Mononuclear cell (primary cell): ENCODE measurements at regions not wholly inside any gene's neighbourhood (a gene's known extent, or its start where the extent isn't known, plus 50 kb on each side); places are given as distances from the start of the nearest gene placed in this dataset.

Experiments used
- H3K27me3 ChIP-seq: 2 replicates; pipeline ENCODE4 v1.6.0; 2011; ENCODE audit warnings: low read length, control low read depth; ENCODE audit not compliant: insufficient read depth
- H3K4me1 ChIP-seq: 2 replicates; pipeline ENCODE4 v1.5.1; 2011; ENCODE audit warnings: mild to moderate bottlenecking, low read length, control low read depth; ENCODE audit not compliant: insufficient read depth
- H3K4me3 ChIP-seq: 2 replicates; pipeline ENCODE4 v1.5.1; 2011; ENCODE audit warnings: mild to moderate bottlenecking, low read length, moderate library complexity
- H3K9me3 ChIP-seq: 2 replicates; pipeline ENCODE4 v1.5.1; 2011; ENCODE audit warnings: low read depth, mild to moderate bottlenecking, control low read depth, low read length

- H3K4me1 ChIP-seq = no peaks in the 10 kb centered on the region
- H3K4me3 ChIP-seq = no peak overlapping the region
- H3K9me3 ChIP-seq = no peaks in the 10 kb centered on the region
- H3K27me3 ChIP-seq = no peaks in the 10 kb centered on the region
Measured at GRCh38 chr5:120052916-120053828, 410.9 kb upstream of the PRR16 start.

DNA sequence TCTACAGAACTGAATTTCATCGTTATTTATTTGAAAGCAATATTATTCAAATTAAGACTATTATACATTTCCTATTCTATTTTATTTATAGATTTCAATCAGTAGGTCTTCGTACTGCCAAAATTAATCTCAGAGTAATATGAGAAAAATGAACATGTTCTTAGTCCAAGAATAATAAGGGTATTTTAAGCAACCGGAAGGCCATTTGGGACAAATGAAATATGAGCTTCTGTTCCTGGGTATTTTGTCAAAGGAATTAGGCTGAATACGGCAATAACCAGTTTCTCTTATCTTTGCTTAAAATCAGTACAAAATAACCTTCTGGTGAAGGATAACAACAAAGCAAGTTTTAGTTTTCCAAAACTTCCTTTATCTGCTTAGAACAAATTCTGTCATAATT lies 410.3 kb upstream of the PRR16 start:
- no peaks in the 10 kb centered on the region for H3K4me1 ChIP-seq
- no peak overlapping the region for H3K4me3 ChIP-seq
- no peaks in the 10 kb centered on the region for H3K9me3 ChIP-seq
- no peaks in the 10 kb centered on the region for H3K27me3 ChIP-seq

DNA sequence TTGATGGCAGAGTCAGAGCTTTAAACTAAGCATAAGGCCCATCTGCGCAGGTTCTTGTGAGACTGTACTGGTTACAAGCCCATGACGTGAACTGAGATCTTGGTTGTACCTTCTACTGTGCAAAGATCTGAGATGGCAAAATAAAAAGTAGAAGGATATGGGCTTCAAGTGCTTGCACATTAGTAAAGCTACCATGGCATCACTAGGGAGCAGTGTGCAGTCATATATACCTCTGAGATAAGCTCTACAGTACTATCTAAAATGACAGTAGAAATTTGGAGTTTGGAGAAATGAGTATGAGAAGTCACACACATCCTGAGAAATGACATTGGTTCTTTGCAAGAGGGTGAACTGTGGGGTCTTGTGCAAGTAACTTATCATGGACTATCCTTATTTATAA lies 408.2 kb upstream of the PRR16 start:
- H3K9me3 ChIP-seq = no peaks in the 10 kb centered on the region
- no peaks in the 10 kb centered on the region for H3K27me3 ChIP-seq
- no peaks in the 10 kb centered on the region for H3K4me1 ChIP-seq
- no peak overlapping the region for H3K4me3 ChIP-seq

DNA sequence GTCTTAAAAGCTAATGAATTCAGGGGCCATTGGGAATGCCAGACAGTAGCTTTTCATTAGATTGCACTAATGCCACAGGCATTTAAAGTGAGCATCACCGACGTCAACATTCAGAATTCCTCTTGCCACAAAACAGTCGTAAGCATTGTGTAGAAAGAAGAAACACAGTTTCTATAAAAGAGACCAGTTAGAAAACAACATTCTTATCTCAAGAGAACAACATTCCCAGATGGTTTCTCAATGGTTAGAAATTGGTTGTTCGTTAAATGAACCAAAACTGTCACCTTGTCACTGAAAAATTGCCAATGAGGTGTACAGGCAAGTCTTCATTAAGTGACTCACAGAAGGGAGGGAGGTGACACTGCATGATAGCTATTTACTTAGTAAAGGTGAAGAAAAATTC lies 401.6 kb upstream of the PRR16 start:
- Histone ChIP-seq H3K4me3 (no peak overlapping the region), H3K27me3 (no peaks in the 10 kb centered on the region), H3K4me1 (no peaks in the 10 kb centered on the region), H3K9me3 (no peaks in the 10 kb centered on the region)

- Histone ChIP-seq H3K27me3 (no peaks in the 10 kb centered on the region), H3K4me3 (no peak overlapping the region), H3K4me1 (no peaks in the 10 kb centered on the region), H3K9me3 (no peaks in the 10 kb centered on the region)
Measured at GRCh38 chr5:120072068-120072761, 391.9 kb upstream of the PRR16 start.

DNA sequence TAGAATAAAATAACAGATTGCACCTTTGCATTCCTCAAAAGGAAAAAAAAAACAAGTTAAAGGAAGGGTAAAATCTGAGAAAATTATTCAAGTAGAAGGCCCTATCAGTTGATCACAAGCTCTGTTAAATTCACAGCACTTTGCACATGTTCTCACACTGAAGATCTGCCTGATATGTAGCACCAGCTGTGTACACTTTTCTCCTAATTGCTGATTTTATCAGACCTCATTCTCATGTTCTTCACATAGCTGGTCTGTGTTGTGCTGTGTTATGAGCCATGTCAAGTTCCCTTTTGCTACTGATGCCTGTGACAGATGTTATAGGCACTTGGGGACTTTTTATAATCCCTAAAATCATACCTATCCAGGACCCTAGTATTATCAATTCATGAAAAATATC lies 390.4 kb upstream of the PRR16 start:
- no peaks in the 10 kb centered on the region for H3K4me1 ChIP-seq
- H3K9me3 ChIP-seq = no peaks in the 10 kb centered on the region
- no peak overlapping the region for H3K4me3 ChIP-seq
- H3K27me3 ChIP-seq = no peaks in the 10 kb centered on the region

DNA sequence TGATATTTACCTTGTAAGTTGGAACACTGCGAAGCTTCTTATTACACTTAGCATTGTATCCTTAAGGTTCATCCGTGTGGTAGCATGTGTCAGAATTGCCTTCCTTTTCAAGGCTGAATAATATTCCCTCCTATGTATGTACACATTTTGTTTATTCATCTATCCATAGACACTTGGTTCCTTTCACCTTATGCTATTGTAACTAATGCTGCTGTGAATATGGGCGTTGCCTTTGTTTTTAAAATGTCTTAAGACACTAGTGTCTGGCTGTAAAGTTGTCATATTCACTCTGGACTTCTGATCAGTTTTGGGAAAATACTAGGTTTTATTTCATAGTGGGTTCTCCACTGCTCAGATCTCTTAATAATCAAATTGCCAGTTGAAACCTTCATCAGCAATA lies 383.3 kb upstream of the PRR16 start:
- no peaks in the 10 kb centered on the region for H3K9me3 ChIP-seq
- H3K4me3 ChIP-seq = no peak overlapping the region
- no peaks in the 10 kb centered on the region for H3K27me3 ChIP-seq
- no peaks in the 10 kb centered on the region for H3K4me1 ChIP-seq

GRCh38 chr5:120082316-120083068 lies 381.6 kb upstream of the PRR16 start:
- Histone ChIP-seq H3K4me3 (no peak overlapping the region), H3K4me1 (no peaks in the 10 kb centered on the region), H3K27me3 (no peaks in the 10 kb centered on the region), H3K9me3 (no peaks in the 10 kb centered on the region)

- H3K4me3 ChIP-seq = no peak overlapping the region
- no peaks in the 10 kb centered on the region for H3K9me3 ChIP-seq
- no peaks in the 10 kb centered on the region for H3K4me1 ChIP-seq
- H3K27me3 ChIP-seq = no peaks in the 10 kb centered on the region
Measured at GRCh38 chr5:120083851-120084542, 380.1 kb upstream of the PRR16 start.

GRCh38 chr5:120084543-120084870 lies 379.6 kb upstream of the PRR16 start:
- Histone ChIP-seq H3K9me3 (no peaks in the 10 kb centered on the region), H3K27me3 (no peaks in the 10 kb centered on the region), H3K4me1 (no peaks in the 10 kb centered on the region), H3K4me3 (no peak overlapping the region)

DNA sequence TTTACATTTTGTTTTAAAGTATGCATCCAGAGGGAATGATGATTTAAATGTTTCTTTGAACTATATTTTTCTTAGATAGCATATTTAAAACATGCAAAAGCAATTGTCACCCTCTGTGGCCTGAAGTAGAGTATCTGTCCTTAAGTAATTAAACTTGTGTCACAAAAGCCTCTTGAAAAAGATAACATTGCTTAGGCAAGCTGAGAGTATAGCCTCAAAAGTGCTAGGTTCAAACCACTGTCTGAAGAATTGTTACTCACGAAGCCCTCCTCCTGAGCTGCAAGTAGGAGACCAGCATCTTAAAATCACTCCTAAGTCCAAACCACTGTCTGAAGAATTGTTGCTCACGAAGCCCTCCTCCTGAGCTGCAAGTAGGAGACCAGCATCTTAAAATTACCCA lies 378.0 kb upstream of the PRR16 start:
- H3K9me3 ChIP-seq = no peaks in the 10 kb centered on the region
- H3K4me3 ChIP-seq = no peak overlapping the region
- H3K27me3 ChIP-seq = no peaks in the 10 kb centered on the region
- H3K4me1 ChIP-seq = no peaks in the 10 kb centered on the region

DNA sequence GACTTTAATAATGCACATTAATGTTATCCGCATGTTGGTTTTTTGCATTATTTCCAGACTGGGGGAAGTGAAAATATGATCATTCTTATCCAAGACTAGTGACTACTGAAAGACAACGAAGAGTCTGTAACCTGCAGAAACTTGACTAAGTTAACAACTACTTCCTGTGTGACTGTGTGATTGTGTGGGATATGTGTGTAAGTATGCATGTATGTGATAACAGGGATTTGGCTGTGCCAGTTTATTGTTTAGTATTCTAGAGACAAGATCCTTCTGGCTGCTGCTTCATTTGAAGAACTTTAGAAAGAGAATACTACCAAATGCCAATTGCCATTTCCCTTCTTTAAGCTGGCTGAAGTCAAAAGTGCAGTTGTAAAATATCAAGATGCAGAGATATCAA lies 375.7 kb upstream of the PRR16 start:
- H3K27me3 ChIP-seq = no peaks in the 10 kb centered on the region
- H3K4me3 ChIP-seq = no peak overlapping the region
- H3K9me3 ChIP-seq = no peaks in the 10 kb centered on the region
- H3K4me1 ChIP-seq = peaks cover 3% of the 10 kb centered on the region

- H3K4me3 ChIP-seq = no peak overlapping the region
- no peaks in the 10 kb centered on the region for H3K27me3 ChIP-seq
Measured at GRCh38 chr5:120088836-120089235, 375.3 kb upstream of the PRR16 start.

DNA sequence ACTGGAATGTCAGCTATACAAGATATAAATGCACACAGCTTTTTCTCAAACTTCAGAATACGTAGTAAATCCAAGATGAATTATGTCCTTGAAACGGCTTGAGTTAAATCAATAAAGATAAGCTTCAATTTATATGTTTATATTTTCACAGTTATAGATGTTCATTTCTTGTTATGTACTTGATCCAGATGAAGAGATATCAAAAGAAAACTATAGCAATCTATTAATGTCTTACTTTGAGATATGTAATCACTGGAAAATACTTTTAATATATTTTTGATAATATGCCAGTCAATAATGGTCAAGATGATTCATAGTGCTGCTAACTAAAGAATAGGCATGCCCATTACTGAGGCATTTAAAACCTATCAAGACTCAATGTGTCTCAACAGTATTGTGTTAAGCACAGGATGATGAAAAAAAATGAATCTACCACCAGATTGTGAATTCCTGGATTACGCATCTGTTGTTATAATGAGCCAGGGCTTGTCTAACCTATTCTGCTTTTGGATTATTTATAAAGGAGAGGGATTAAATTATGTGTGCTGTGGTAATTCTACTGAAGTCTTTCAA lies 372.6 kb upstream of the PRR16 start:
- Histone ChIP-seq H3K4me1 (peaks cover 3% of the 10 kb centered on the region), H3K4me3 (no peak overlapping the region), H3K9me3 (no peaks in the 10 kb centered on the region), H3K27me3 (no peaks in the 10 kb centered on the region)

More at GRCh38 chr5:120088836-120089235, 375.3 kb upstream of the PRR16 start:
- Histone ChIP-seq H3K9me3 (no peaks in the 10 kb centered on the region), H3K4me1 (peaks cover 3% of the 10 kb centered on the region)
